ENCODE measurements at regions not wholly inside any gene's neighbourhood (a gene's known extent, or its start where the extent isn't known, plus 50 kb on each side); places are given as distances from the start of the nearest gene placed in this dataset.

GRCh38 chr7:46032353-46032752 lies 111.3 kb upstream of the IGFBP3 start (continued):
- no peak for TF ChIP-seq CHD7 (IDR thresholded peaks at IDR 0.05; ENCODE audit: insufficient replicate concordance, low read length)
- no peak for TF ChIP-seq HDAC2 (IDR thresholded peaks at IDR 0.05; ENCODE audit: borderline replicate concordance in 1 of 2, low read depth in 2 of 2, low read length in 2 of 2)
- no peak for TF ChIP-seq GTF2F1 (IDR thresholded peaks at IDR 0.05; ENCODE audit: borderline replicate concordance, low read depth, low read length)
- TF ChIP-seq JUND (IDR thresholded peaks at IDR 0.05; ENCODE audit: low read length): no peak
- no peak for TF ChIP-seq CTBP2 (IDR thresholded peaks at IDR 0.05; ENCODE audit: borderline replicate concordance, insufficient read depth, insufficient read length, low read length)
- no peak for TF ChIP-seq TEAD4 (IDR thresholded peaks at IDR 0.05; ENCODE audit: low read depth, low read length)
- TF ChIP-seq EZH2 (IDR thresholded peaks at IDR 0.05; ENCODE audit: low read depth, low read length, severe bottlenecking): no peak
- TF ChIP-seq POU5F1 (IDR thresholded peaks at IDR 0.05; ENCODE audit: low read depth, low read length): no peak
- TF ChIP-seq SAP30 (IDR thresholded peaks at IDR 0.05; ENCODE audit: insufficient read depth, insufficient replicate concordance, low read length): no peak
- TF ChIP-seq RFX5 (IDR thresholded peaks at IDR 0.05; ENCODE audit: borderline replicate concordance, low read depth, low read length): no peak

Data from H1 (cell line).